ENCODE measurements at regions not wholly inside any gene's neighbourhood (a gene's known extent, or its start where the extent isn't known, plus 50 kb on each side); places are given as distances from the start of the nearest gene placed in this dataset.

DNA sequence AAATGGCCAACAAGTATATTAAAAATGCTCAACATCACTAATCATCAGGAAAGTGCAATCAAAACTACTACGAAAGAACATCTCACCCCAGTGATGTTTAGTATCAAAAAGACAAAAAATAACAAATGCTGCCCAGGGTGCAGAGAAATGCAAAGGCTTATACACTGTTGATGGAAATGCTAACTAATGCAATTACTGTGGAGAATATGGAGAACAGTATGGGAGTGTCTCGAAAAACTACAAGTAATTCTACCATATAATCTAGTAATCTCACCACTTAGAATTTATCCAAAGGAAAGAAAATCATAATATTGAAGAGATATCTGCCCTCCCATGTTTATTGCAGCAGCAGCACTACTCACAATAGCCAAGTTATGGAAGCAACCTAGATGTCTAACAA lies 246.5 kb upstream of the VLDLR start:
- TF ChIP-seq, protein P1, sequence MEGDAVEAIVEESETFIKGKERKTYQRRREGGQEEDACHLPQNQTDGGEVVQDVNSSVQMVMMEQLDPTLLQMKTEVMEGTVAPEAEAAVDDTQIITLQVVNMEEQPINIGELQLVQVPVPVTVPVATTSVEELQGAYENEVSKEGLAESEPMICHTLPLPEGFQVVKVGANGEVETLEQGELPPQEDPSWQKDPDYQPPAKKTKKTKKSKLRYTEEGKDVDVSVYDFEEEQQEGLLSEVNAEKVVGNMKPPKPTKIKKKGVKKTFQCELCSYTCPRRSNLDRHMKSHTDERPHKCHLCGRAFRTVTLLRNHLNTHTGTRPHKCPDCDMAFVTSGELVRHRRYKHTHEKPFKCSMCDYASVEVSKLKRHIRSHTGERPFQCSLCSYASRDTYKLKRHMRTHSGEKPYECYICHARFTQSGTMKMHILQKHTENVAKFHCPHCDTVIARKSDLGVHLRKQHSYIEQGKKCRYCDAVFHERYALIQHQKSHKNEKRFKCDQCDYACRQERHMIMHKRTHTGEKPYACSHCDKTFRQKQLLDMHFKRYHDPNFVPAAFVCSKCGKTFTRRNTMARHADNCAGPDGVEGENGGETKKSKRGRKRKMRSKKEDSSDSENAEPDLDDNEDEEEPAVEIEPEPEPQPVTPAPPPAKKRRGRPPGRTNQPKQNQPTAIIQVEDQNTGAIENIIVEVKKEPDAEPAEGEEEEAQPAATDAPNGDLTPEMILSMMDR (conservative IDR thresholded peaks at IDR 0.05; ENCODE audit: low read depth, low read length), result no peak
- TF ChIP-seq POLR2A (IDR thresholded peaks at IDR 0.05; ENCODE audit: low read depth, low read length), result no peak
- TF ChIP-seq SMC3 (IDR thresholded peaks at IDR 0.05; ENCODE audit: low read depth, low read length), result no peak
- no peak for TF ChIP-seq MXI1 (IDR thresholded peaks at IDR 0.05; ENCODE audit: borderline replicate concordance, low read depth, low read length)
- TF ChIP-seq, protein P2, sequence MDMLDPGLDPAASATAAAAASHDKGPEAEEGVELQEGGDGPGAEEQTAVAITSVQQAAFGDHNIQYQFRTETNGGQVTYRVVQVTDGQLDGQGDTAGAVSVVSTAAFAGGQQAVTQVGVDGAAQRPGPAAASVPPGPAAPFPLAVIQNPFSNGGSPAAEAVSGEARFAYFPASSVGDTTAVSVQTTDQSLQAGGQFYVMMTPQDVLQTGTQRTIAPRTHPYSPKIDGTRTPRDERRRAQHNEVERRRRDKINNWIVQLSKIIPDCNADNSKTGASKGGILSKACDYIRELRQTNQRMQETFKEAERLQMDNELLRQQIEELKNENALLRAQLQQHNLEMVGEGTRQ (IDR thresholded peaks at IDR 0.05; ENCODE audit: low read depth, low read length), result no peak
- TF ChIP-seq CEBPB (IDR thresholded peaks at IDR 0.05; ENCODE audit: low read depth, low read length), result no peak
- TF ChIP-seq, protein P3, sequence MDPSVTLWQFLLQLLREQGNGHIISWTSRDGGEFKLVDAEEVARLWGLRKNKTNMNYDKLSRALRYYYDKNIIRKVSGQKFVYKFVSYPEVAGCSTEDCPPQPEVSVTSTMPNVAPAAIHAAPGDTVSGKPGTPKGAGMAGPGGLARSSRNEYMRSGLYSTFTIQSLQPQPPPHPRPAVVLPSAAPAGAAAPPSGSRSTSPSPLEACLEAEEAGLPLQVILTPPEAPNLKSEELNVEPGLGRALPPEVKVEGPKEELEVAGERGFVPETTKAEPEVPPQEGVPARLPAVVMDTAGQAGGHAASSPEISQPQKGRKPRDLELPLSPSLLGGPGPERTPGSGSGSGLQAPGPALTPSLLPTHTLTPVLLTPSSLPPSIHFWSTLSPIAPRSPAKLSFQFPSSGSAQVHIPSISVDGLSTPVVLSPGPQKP (IDR thresholded peaks at IDR 0.05; ENCODE audit: borderline replicate concordance, low read depth, low read length), result no peak
- no peak for TF ChIP-seq RCOR1 (IDR thresholded peaks at IDR 0.05; ENCODE audit: insufficient replicate concordance, low read length)
- no peak for TF ChIP-seq BHLHE40 (IDR thresholded peaks at IDR 0.05; ENCODE audit: low read depth, low read length)

Measured in IMR-90 (cell line).